ENCODE measurements at regions not wholly inside any gene's neighbourhood (a gene's known extent, or its start where the extent isn't known, plus 50 kb on each side); places are given as distances from the start of the nearest gene placed in this dataset.

- no peak overlapping the region for H3K4me3 ChIP-seq (ENCODE audit: low read depth, low read length)
- no peak for TF ChIP-seq CTCF (IDR thresholded peaks at IDR 0.05; ENCODE audit: borderline replicate concordance, insufficient read depth, low read depth, low read length)
Measured at GRCh38 chr11:27886857-27887256, 186.6 kb upstream of the BDNF start.

GRCh38 chr11:27882066-27882697 lies 181.9 kb upstream of the BDNF start:
- TF ChIP-seq CTCF (IDR thresholded peaks at IDR 0.05; ENCODE audit: borderline replicate concordance, insufficient read depth, low read depth, low read length), result no peak
- H3K4me3 ChIP-seq (ENCODE audit: low read depth, low read length), result no peak overlapping the region

- no peak for TF ChIP-seq CTCF (IDR thresholded peaks at IDR 0.05; ENCODE audit: borderline replicate concordance, insufficient read depth, low read depth, low read length)
- H3K4me3 ChIP-seq (ENCODE audit: low read depth, low read length), result no peak overlapping the region
Measured at GRCh38 chr11:27875831-27876775, 175.8 kb upstream of the BDNF start.

GRCh38 chr11:27874998-27875830 lies 175.0 kb upstream of the BDNF start:
- no peak overlapping the region for H3K4me3 ChIP-seq (ENCODE audit: low read depth, low read length)
- TF ChIP-seq CTCF (IDR thresholded peaks at IDR 0.05; ENCODE audit: borderline replicate concordance, insufficient read depth, low read depth, low read length), result no peak

- no peak overlapping the region for H3K4me3 ChIP-seq (ENCODE audit: low read depth, low read length)
- TF ChIP-seq CTCF (IDR thresholded peaks at IDR 0.05; ENCODE audit: borderline replicate concordance, insufficient read depth, low read depth, low read length), result no peak
Measured at GRCh38 chr11:27873664-27874063, 173.4 kb upstream of the BDNF start.

GRCh38 chr11:27871056-27871455 lies 170.8 kb upstream of the BDNF start:
- no peak for TF ChIP-seq CTCF (IDR thresholded peaks at IDR 0.05; ENCODE audit: borderline replicate concordance, insufficient read depth, low read depth, low read length)

More at GRCh38 chr11:27871056-27871455, 170.8 kb upstream of the BDNF start:
- no peak overlapping the region for H3K4me3 ChIP-seq (ENCODE audit: low read depth, low read length)

Data from GM12875 (cell line).